ENCODE measurements at regions not wholly inside any gene's neighbourhood (a gene's known extent, or its start where the extent isn't known, plus 50 kb on each side); places are given as distances from the start of the nearest gene placed in this dataset.
"Not testable (repeated sequence)": the region's sequence is repeated elsewhere in the genome, so short reads cannot be mapped to it uniquely, and the experiment has no call there.

DNA sequence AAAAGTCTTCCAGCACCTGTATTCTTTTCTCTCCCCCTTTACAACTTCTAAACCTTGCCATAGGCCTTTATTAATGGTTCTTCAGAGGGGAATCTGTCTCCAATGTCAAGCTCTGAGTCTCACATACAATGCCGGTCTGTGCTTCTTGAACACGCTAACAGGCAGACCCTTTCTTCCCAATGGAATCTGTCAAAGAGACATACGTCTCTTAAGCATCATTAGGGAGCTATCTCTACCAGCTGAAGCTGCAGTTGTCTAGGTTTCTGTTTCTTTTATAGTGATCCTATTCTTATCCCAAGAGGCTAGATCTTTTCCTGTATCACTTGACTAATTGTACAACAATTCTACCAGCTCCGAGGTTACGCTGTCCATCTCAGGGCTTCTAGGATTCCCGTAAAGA, 560.8 kb upstream of the NBEA start:
- no peak for DNase-seq

DNA sequence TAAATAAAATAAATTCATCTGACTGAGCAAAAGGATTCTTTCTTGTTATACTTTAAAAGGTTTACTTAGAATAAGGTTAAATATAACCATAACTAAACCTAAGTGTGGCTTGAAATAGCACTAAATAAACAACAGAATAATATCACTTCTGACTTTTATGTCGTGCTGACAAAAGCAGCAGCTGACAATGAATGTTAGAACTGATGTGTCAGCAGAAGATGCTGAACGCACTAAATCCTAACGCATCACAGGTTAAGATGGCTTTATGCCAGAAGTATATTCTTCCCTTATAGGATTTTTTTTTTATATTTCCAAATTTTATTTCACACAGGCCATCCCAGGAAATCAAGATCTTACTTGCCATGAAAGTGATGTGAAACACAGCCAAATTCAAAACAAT, 558.3 kb upstream of the NBEA start:
- no peak for DNase-seq

DNA sequence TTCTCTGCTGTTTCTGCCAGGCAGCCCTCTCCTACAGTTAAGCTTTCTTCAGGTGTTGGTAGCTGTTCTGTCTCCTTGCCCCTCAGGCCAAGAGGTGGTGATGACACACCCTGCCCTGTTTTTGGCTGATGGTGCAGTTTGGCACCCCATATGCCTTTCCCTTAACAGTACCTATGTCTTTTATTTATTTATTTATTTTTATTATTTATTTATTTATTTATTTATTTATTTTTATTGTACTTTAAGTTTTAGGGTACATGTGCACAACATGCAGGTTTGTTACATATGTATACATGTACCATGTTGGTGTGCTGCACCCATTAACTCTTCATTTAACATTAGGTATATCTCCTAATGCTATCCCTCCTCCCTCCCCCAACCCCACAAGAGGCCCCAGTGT, 555.8 kb upstream of the NBEA start:
- DNase-seq, result not testable (repeated sequence)

DNA sequence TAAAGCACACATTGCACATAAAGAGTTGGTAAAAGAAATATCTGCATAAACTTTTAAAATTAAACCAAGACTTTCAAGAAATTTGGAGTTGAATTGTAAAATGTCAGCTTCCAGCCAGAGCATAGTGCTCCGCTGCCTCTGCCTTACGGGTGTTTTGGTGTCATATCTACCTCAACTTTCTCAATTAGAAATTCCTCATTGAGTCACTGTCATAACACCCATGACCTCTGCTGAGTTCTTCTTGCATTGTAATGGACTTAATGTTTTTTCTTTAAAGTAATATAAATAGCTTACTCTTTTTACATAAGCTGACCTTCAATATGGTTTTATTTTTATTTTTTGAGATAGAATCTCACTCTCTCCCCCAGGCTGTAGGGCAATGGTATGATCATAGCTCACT, 551.0 kb upstream of the NBEA start:
- no peak for DNase-seq

DNA sequence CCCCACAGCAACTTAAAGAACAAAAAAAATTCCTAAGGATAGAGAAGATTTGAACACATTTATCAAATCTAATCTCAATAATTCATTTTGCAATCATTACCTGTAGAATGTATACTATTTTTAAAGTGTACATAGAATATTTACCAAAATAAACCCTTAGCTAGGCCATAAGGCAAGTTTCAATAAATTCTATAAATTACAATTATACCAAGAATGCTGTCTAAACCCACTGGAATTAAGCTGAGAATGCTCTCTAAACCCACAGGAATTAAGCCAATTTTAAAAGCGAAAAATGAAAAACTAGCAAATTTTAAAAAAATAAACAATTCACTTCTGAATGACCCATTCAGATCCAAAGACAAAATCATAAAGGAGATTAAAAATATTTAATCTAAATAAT, 540.4 kb upstream of the NBEA start:
- no peak for DNase-seq

DNA sequence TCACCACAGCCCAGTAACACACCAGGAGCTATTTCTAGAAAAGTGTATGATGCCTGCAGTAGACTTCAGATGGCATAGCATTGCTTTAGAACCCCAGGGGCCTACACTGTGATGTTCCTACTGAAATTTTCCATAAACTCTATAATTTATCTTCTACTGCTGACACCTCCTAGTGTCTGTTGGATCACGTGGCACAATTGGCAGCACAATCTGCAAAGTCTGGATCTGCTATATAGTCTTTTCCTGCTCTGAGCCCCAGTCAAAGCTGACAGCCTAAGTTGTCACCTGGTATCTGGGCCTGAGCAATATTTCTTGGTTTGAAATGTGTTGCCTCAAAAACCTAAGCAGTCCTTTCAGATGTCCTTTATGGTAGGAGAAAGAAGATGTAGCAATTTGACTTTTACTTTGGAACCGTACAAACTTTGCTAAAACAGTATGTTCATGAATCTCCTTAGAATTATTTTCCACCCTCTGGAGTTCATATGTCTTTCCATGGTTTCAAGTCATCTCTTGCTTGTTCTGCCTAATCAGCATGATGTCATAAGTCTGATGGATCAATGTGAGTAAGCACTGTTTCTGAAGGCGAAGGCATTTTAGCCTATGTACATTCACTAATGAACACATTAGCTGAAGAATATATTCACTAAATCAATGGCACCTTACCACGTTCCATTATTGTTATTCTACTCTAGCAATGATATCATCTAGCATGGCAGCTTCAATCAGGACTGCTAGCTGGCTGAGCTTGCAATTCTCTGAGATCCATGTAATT, 536.5 kb upstream of the NBEA start:
- no peak for DNase-seq

DNA sequence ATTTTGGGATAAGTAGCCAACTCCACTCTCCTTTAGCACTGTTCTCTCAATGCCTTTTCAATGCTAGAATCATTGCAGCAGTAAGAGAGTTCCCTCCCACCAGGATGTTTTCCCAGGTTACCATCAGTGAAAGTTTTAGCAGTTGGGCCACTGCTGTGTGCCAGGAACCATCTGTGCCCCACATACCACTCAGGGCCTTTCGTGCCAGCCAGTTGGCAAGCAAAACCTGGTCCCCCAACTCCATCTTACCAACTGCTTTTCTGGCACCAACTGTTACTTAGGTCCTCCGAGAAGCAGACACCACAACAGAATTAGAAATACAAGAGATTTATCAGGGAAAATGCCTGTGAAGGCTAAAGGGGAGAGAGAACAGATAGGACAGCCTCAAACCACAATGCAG, 533.4 kb upstream of the NBEA start:
- no peak for DNase-seq

DNA sequence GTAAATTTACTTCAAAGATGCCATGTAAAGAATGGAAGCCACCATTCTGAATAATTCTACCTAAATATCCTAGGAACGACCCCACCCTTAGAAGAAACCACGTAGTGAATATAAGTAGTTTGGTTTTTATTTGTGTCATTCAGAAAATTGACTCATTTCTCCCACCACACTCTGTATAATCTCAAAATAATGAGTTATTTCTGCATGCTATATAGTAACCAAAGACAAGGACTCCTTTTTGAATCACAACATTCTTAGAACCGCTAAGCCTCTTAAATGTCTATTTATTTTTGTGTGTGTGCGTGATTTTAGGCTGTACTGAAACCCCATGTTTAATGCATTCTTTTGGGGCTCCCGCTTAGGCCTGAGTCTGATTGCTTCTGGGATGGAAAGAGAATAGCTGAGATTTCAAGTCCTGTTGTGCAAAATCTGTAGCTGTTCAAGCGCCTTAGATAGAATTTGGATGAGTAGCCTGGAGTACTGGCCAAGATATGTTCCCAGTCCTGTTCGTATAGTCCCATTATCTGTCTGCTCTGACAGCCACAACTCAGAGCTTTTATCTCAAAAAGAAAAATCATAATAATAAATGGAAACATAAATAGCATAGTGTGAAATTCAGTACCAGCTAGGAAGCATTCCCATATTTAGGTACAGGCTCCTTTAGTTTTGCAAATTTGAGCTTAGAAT, 532.4 kb upstream of the NBEA start:
- DNase-seq, result no peak

DNA sequence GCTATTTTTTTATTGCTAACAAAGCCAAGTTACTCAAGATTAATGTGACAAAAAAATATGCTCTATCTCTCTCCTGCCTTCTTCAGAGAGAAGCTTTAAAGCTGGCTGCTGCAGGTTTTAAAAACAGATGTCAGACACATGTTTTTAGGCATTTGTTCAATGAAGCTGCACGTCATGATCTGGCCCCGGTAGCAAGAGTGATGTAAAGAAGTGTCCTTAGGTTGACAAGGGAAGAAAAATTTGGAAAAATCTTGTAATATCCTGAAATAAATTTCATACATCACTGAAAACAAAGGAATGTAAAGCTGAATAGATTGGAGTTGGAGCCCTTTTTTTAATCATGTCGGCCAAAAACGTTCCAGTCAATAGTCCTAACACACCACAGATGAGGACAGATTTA, 531.4 kb upstream of the NBEA start:
- no peak for DNase-seq

DNA sequence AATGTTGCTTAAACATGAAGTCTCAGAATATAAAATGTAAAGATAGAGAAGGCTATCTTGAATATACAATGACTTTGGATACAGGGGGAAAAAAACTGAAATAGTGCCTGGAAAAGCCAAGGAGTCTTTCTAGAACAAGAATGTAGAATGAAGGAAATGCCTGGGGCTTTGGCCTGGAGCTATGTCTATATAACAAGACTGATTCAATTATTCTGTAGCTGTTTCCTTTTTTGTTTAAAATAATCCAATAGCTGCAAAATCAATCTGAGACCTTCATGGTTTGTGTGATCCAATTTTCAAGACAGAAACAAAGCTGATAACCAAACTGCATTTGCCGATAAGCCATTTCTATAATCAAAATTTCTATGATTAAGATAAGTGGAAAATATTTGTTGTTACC, 530.9 kb upstream of the NBEA start:
- no peak for DNase-seq

DNA sequence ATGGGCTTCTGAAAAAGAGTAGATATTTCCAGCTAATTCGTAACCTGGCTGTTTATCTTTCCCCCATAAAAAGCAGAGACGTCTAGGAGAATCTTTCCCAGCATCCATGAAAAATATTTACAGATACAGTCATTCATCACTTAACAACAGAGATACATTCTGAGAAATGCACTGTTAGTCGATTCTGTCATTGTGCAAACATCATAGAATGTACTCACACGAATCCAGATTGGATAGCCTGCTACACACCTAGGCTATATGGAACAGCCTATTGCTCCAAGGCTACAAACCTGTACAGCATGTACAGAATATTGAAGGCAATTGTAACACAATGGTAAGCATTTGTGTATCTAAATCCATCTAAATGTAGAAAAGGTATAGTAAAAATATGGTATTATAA, 530.2 kb upstream of the NBEA start:
- DNase-seq, result no peak

DNA sequence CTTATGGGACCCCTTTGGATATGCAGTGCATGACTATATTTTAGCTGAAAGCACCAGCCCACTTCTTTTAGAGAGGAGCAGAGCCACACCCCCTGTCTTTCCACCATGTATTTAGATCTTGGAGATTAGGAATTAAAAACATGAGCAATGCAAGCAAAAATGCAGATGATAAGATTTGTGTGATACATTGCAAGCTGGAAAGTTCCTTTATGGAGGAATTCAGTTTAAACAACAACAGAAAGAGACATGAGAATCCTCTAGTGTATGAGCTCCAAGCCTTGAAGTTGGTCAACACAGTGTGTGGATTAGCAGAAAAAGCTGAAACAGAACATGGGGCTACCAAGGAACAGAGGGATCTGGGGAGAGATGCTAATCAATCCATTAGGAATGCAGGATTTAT, 529.8 kb upstream of the NBEA start:
- no peak for DNase-seq

DNA sequence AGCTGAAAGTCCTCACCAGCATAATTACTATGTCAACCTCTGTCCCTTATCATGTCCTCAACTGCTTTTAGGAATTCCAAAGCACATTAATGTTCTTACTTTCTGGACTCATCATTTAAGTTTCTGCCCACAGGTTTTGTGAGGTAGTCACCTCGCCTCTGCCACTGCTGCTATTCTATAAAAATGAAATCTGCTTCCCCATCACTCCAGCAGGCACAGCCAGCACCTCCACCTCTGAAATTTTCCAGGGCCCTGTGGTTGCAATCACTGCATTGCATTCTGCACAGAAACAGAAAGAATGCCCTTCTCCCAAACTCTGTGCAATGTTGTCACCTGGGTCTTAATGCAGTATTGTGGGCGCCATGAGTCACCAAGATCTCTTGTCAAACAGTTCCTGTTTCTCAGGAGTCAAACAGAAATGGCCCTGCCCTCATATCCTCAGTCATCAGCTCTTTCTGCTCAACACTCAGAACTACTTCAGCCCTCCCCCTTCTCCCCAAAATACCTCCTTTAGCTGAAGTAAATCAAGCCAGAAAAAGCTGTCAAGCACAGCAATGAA, 529.2 kb upstream of the NBEA start:
- DNase-seq, result no peak

DNA sequence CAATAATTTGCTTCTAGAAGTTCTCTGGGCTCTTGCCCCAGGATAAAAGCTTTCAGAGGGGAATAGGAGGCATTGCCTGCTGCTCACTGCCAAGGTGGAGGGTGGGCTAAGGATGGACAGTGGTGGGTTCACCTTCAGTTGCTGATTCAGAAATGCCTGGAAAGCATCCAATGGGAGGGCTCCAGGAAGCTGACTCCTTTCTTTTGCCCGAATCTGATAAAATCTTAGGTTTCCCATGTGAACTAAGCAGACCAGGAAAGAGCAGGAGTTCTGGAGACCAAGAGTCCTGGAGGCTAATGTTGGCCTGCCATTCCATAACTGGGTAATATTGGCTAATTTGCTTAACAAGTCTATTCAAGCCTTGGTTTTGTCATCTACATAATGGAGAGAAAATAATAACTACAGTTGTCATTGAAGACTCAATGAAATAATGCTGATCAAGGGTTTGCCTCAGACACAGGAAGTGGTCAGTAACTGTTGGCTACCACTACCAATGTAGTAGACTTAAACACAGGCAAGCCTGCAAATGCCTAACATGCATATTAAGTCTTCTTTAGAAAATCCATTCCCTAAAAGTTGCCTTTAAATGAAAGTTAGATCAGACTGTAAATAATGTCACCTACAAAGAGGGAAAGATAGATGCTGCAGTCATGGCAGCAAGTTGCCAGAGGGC, 528.4 kb upstream of the NBEA start:
- no peak for DNase-seq

DNA sequence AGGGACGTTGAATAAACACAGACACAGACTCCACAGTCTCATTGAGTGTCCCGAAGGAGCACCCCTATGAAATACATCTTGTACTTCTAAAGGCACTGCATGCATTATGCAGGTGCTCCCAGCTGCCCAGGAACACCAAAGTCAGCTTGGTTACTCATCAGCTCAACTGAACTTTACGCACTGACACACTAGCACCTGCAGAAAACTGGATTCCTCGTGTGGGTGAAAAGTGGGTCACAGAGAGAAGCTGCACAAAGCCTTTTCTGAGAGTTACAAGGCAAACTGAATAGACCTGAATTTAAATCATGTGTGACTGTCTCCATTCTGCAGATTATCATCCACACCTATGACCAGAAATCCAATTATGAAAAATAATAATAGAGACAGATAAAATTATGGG, 527.5 kb upstream of the NBEA start:
- no peak for DNase-seq

DNA sequence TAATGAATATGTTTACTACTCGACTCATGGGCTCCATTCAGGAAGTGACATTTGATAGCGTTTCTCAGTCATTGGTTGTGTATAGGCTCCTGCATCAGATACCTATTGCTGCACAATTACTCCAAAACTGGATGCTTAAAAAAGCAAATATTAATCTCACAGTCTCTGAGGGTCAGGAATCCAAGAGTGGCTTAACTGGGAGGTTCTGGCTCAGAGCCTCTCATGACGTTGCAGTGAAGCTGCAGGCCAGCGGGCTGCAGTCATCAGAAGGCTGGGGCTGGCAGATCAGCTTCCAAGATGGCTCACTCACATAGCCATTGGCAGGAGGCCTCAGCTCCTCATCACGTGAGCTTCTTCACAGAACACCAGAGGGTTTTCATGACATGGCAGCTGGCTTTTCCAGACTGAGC, 525.1 kb upstream of the NBEA start:
- DNase-seq, result no peak

DNA sequence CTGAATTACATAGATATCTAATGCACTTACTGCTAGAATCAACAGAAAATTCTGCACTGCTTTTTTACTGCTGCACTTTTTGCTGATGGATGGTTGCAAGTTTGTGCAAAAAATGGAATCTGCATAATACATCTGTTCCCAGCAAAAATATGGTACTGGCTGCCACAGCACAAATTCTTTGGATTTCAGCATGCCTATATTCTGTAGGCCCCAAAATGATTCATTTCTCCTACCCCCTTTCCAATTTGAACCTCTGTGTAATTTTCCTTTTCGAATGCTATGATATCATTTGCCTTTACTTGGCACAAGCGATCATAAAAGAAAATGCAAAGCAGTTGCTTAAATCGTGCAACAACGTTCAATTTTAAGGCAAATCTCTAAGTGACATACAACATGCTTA, 524.2 kb upstream of the NBEA start:
- no peak for DNase-seq

DNA sequence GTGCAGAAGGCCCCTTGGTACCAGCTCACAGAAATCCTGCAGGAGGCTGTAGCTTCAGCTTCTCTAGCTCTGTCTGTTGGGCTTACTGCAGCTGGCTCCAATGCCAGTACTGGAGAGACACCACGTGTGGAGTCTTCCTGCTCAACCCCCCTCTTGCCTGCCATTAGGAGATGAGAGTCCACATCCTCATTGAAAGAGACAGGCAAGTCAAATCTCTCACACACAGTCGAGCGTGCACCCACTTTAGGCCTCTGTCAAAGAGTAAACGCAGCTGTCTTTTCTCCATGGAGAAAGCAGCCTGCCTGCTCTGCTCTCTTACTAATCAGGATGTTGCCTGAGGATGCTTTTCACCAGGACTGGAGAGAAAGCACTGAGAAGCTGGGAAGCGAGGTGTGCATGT, 523.0 kb upstream of the NBEA start:
- DNase-seq, result peak; percentile 71

DNA sequence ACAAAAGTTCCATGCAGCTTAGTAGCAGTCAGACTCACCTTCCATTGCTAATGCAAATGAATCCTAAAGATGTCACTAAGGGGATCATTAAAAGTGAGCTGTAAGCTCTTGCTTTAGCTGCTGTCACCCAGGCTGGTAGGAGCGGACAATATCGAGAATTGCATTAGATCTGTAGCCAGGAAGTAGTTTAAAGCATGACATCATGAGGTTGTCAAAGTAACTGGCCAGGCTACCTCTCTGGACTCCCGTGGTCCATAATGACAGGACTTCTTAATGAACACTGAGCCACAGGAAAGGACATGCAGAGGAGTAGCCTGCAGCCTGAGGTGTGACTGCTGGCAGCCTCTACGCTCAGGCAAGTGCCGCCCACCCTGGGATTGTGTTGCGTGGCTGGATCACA, 522.3 kb upstream of the NBEA start:
- DNase-seq, result no peak

DNA sequence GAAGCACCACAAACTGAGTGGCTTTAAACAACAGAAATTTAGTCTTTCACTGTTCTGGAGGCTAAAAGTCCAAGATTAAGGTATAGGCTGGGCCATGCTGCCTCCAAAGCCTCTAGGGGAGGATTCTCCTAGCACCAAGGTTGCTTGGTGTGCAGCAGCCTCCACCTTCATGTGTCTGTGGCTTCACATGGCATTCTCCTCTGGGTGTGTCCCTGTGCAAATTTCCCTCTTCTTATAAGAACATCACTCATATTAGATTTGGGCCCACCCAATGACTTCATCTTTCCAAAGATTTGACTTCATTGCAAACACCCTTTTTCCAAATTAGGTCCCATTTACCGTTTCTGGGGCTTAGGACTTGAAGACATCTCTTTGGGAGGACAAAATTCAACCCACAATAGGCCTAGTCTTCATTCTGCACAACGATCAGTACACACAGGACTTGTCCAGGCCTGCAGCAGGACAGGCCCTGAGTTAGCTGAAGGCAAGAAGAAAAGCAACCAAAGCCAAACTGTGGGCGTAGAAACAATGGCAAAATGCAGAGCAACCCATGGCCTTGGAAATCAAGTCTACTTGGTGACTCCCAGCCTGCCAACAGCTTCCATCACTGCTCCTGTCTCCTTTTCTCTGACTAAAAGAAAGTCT, 521.2 kb upstream of the NBEA start:
- no peak for DNase-seq

DNA sequence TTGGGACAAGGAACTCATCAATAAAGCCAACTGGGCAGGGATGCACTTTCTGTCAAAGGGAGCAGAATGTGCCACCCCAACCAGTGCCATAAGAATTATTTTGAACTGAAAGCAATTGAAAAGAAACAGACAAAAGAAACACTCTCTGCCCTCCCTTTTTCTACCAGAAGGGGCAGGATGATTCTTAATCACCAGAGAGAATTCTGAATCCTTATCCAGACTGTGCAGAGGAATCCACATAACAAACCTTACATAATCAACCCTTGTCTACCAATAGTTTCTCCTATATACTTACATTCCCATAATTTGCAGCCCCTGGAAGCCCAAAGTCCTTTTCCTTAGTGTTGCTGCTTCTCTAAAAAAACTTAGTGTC, 520.7 kb upstream of the NBEA start:
- no peak for DNase-seq

DNA sequence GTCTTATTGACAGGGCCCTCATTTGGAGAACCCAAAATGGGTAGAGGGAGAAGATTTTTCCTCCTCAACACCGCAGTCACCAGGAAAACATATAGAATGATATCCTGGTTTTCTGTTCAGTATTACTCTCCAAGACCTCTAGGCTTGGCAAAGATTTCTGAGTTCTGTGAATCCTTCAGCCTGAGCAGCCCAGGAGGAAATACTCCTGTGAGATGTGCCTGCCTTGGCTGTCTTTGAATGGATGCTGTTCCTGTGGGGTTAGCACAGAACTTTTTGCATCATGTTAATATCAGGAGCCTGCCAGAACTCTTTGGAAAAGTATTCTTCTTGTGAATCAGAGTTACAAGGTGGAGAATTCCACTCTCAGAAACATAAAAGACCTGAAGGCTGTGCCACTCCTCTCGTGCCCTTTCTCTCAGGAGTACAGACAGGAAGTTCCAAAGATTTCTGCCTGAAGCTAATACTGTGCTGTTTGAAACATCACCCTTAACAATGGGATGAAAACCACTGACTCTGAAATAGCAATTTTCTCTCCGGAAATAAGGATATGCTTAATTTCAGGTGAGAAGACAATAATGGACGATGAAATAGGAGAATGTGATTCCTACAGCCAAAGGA, 520.1 kb upstream of the NBEA start:
- no peak for DNase-seq

DNA sequence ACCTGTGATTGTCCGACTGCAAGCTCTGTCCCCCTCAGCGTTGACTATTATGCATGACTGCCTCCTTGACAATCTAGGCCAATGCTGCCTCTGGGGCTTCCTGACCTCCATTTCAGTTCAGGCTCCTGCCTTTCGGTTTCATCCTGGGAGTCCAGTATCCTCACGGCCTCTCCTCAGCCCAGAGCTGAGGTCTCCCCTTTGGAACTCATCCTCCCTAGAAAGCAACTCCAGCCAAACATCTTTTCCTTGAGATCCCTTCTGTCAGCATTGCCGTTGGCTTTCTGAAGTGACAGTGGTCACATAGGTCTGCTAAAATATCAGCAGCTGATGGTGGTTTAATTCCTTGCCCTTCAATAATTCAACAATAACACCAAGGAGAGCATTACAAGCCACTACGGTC, 519.1 kb upstream of the NBEA start:
- no peak for DNase-seq
